Endothelial cell of umbilical vein (primary cell): ENCODE measurements at regions not wholly inside any gene's neighbourhood (a gene's known extent, or its start where the extent isn't known, plus 50 kb on each side); places are given as distances from the start of the nearest gene placed in this dataset.

Experiments used
- BruUV-seq: library from RNA; stranded (reverse); fragments of 400-500 nt; replicated peaks from 2 replicates; lab custom pipeline; 2021; lab: Mats Ljungman, UMichigan
- CTCF ChIA-PET: fragments of 300-600, 350-600 bp; sonication (Branson Sonifier 250); formaldehyde crosslinking; loops from one replicate; lab custom pipeline; 2021; ENCODE audit warnings: antibody characterized with exemption, inconsistent platforms; lab: Charles Lee
- POLR2A ChIA-PET: fragments of 300-600, 350-600 bp; sonication (Branson Sonifier 250); formaldehyde crosslinking; loops from one replicate; lab custom pipeline; 2021; ENCODE audit warnings: antibody characterized with exemption, inconsistent platforms; lab: Charles Lee
- DNase-seq: peaks from one replicate; pipeline ENCODE4 v3.0.0-alpha.2; 2011; ENCODE audit warnings: low read depth, low spot score
- FAIRE-seq: peaks from 2 replicates; lab custom pipeline; 2011; peaks lifted over from hg19 to GRCh38; lab: Jason Lieb, UNC
- H2AFZ ChIP-seq: 2 replicates; pipeline ENCODE4 v1.6.0; 2012; ENCODE audit warnings: low read depth, low read length, control low read depth, inconsistent platforms
- H3K27ac ChIP-seq: 2 replicates; pipeline ENCODE4 v1.5.1; 2011; ENCODE audit warnings: low read depth, mild to moderate bottlenecking, control low read depth, low read length, moderate library complexity; ENCODE audit not compliant: insufficient read depth
- H3K27me3 ChIP-seq, 2 experiments: 2 replicates each; pipeline versions ENCODE4 v1.6.0 to v1.6.1; 2011; ENCODE audit warnings: low read length in 2 of 2, mixed read lengths in 1 of 2; ENCODE audit not compliant: control insufficient read depth in 2 of 2, insufficient read depth in 2 of 2
- H3K36me3 ChIP-seq, 2 experiments: 2 replicates in 1 of 2; 3 replicates in 1 of 2; pipeline ENCODE4 v1.5.1; 2011; ENCODE audit warnings: low read length in 2 of 2, mild to moderate bottlenecking in 1 of 2, moderate library complexity in 1 of 2; ENCODE audit not compliant: control insufficient read depth in 2 of 2, insufficient read depth in 2 of 2; ENCODE audit errors: extremely low read depth in 1 of 2
- H3K4me1 ChIP-seq: 3 replicates; pipeline ENCODE4 v1.5.1; 2011; ENCODE audit warnings: mild to moderate bottlenecking, low read length; ENCODE audit not compliant: control insufficient read depth, insufficient read depth; ENCODE audit errors: extremely low read depth
- H3K4me2 ChIP-seq: 2 replicates; pipeline ENCODE4 v1.6.1; 2011; ENCODE audit warnings: low read length, control low read depth, mixed read lengths; ENCODE audit not compliant: insufficient read depth
- H3K4me3 ChIP-seq, 3 experiments: fragments of 200-600 bp in 1 of 3; sonication (generic), shearing (Covaris generic) in 1 of 3; replicated peaks in 1 of 3; 2 replicates each; pipeline ENCODE4 v1.5.1; 2011 to 2016; ENCODE audit warnings: control low read depth in 3 of 3, low read length in 3 of 3, mild to moderate bottlenecking in 2 of 3, inconsistent platforms in 1 of 3, low read depth in 1 of 3, moderate library complexity in 1 of 3; ENCODE audit not compliant: insufficient read depth in 1 of 3
- H3K79me2 ChIP-seq: 2 replicates; pipeline ENCODE4 v1.6.0; 2012; ENCODE audit warnings: low read length, inconsistent platforms; ENCODE audit not compliant: control insufficient read depth, insufficient read depth
- H3K9ac ChIP-seq: replicated peaks from 2 replicates; pipeline ENCODE3; 2011; ENCODE audit warnings: low read length, control low read depth; ENCODE audit not compliant: insufficient read depth; ENCODE audit errors: extremely low read depth
- H3K9me1 ChIP-seq: replicated peaks from 3 replicates; pipeline ENCODE4 v1.6.0; 2011; ENCODE audit warnings: mild to moderate bottlenecking, low read length; ENCODE audit not compliant: control insufficient read depth, insufficient read depth; ENCODE audit errors: extremely low read depth
- H3K9me3 ChIP-seq: replicated peaks from 2 replicates; pipeline ENCODE4 v1.5.1; 2012; ENCODE audit warnings: low read length, inconsistent platforms; ENCODE audit not compliant: control insufficient read depth, insufficient read depth
- H4K20me1 ChIP-seq: replicated peaks from 2 replicates; pipeline ENCODE3; 2011; ENCODE audit warnings: mild to moderate bottlenecking, low read length; ENCODE audit not compliant: control insufficient read depth, insufficient read depth; ENCODE audit errors: extremely low read depth
- CTCF ChIP-seq, 2 donors: IDR thresholded peaks; 1 replicate in 1 of 2; 2 replicates in 1 of 2; pipeline ENCODE4 v1.5.1; 2011; ENCODE audit warnings: low read length in 2 of 2, mild to moderate bottlenecking in 2 of 2, moderate library complexity in 2 of 2, control low read depth in 1 of 2, inconsistent platforms in 1 of 2, low read depth in 1 of 2; ENCODE audit not compliant: insufficient read depth in 1 of 2; ENCODE audit errors: extremely low read depth in 1 of 2
- EZH2 ChIP-seq: IDR thresholded peaks from 2 replicates; pipeline ENCODE4 v1.6.1; 2012; ENCODE audit warnings: borderline replicate concordance, low read depth, mild to moderate bottlenecking, moderate library complexity, low read length, inconsistent platforms; ENCODE audit not compliant: severe bottlenecking
- FOS ChIP-seq: IDR thresholded peaks from 2 replicates; pipeline ENCODE4 v1.6.1; 2011; ENCODE audit warnings: mild to moderate bottlenecking, low read length, moderate library complexity, borderline replicate concordance; ENCODE audit not compliant: insufficient read depth
- GATA2 ChIP-seq: IDR thresholded peaks from 2 replicates; pipeline ENCODE4 v1.7.0; 2011; ENCODE audit warnings: low read depth, mild to moderate bottlenecking, moderate library complexity, mixed read lengths, low read length; ENCODE audit not compliant: insufficient read length, insufficient read depth
- JUN ChIP-seq: IDR thresholded peaks from 2 replicates; pipeline ENCODE4 v1.6.1; 2011; ENCODE audit warnings: borderline replicate concordance, low read depth; ENCODE audit not compliant: insufficient read length, insufficient read depth
- MAX ChIP-seq: IDR thresholded peaks from 2 replicates; pipeline ENCODE4 v1.6.1; 2011; ENCODE audit not compliant: insufficient read depth, insufficient read length
- MYC ChIP-seq: IDR thresholded peaks from one replicate; pipeline ENCODE4 v1.6.1; 2011; ENCODE audit warnings: mild to moderate bottlenecking, low read depth, low read length
- POLR2A ChIP-seq: IDR thresholded peaks from 2 replicates; pipeline ENCODE4 v1.6.1; 2012; ENCODE audit warnings: low read depth, mild to moderate bottlenecking, control low read depth, low read length
- POLR2AphosphoS5 ChIP-seq: IDR thresholded peaks from 2 replicates; pipeline ENCODE4 v1.6.1; 2012; ENCODE audit warnings: low read depth, mild to moderate bottlenecking, control low read depth, low read length, moderate library complexity; ENCODE audit not compliant: insufficient read depth
- dilution Hi-C: fragments of 300-500 bp; cut with MboI; formaldehyde crosslinking; loops from one replicate; pipeline ENCODE4 v1.15.0; 2019; ENCODE audit warnings: low sequenced_read_pairs; ENCODE audit not compliant: extremely low pct_ligation_motif_present
- intact Hi-C: fragments of 100-400 bp; cut with micrococcal nuclease; formaldehyde crosslinking; loops from one replicate; pipeline ENCODE4 v1.10.0; 2022

- Histone ChIP-seq H3K79me2 (no peaks in the 10 kb centered on the region), H3K9ac (no peak overlapping the region), H3K27ac (no peak overlapping the region), H3K4me2 (no peak overlapping the region), H3K36me3 (no peaks in the 10 kb centered on the region), H3K9me1 (no peaks in the 10 kb centered on the region), H3K4me1 (no peaks in the 10 kb centered on the region), H3K27me3 (peaks cover 15 to 25% of the 10 kb centered on the region in 2 experiments), H2AFZ (no peak overlapping the region), H3K4me3 (no peak overlapping the region), H4K20me1 (no peaks in the 10 kb centered on the region), H3K9me3 (no peaks in the 10 kb centered on the region)
- POLR2A ChIA-PET = no interaction called here
- CTCF ChIA-PET = interaction anchor here (1.2 to 1.4 kb wide), 3 partner anchors 12 to 168 kb away, joined by 3 to 6 read pairs (median 4); no protein-coding TSS in a partner anchor
- dilution Hi-C loops = no loop called here
- no peak for FAIRE-seq
- no peak for DNase-seq
- intact Hi-C loops = no loop called here
- TF ChIP-seq MAX (no peak), POLR2AphosphoS5 (no peak), MYC (no peak), JUN (no peak)
- no TSS peak for BruUV-seq
Observed at GRCh38 chr3:28835751-28836150, 445.1 kb upstream of the RBMS3 start.

GRCh38 chr3:28836199-28836598 lies 444.7 kb upstream of the RBMS3 start:
- Histone ChIP-seq H3K4me1 (no peaks in the 10 kb centered on the region), H4K20me1 (no peaks in the 10 kb centered on the region), H3K9ac (no peak overlapping the region), H3K9me1 (no peaks in the 10 kb centered on the region), H3K27ac (no peak overlapping the region), H3K4me3 (no peak overlapping the region), H3K36me3 (no peaks in the 10 kb centered on the region), H3K79me2 (no peaks in the 10 kb centered on the region), H3K27me3 (peaks cover 15 to 25% of the 10 kb centered on the region in 2 experiments), H3K9me3 (no peaks in the 10 kb centered on the region), H3K4me2 (no peak overlapping the region), H2AFZ (no peak overlapping the region)
- DNase-seq (no peak), FAIRE-seq (no peak)
- no TSS peak for BruUV-seq
- dilution Hi-C loops (no loop called here), intact Hi-C loops (no loop called here)
- TF ChIP-seq MAX = no peak
- no peak for TF ChIP-seq FOS
- TF ChIP-seq POLR2AphosphoS5 = no peak
- TF ChIP-seq POLR2A = no peak
- no peak for TF ChIP-seq EZH2
- no peak for TF ChIP-seq GATA2
- TF ChIP-seq MYC = no peak
- no peak for TF ChIP-seq JUN
- TF ChIP-seq CTCF (IDR thresholded peaks at IDR 0.05; ENCODE audit: extremely low read depth in 1 of 2, insufficient read depth in 1 of 2, low read depth in 1 of 2, low read length in 2 of 2) = no peak
- POLR2A ChIA-PET = no interaction called here
- CTCF ChIA-PET = interaction anchor here (1.2 to 1.4 kb wide), 3 partner anchors 12 to 169 kb away, joined by 3 to 6 read pairs (median 4); no protein-coding TSS in a partner anchor
